Psoas muscle (tissue), 7 donors: ENCODE measurements at regions not wholly inside any gene's neighbourhood (a gene's known extent, or its start where the extent isn't known, plus 50 kb on each side); places are given as distances from the start of the nearest gene placed in this dataset.

Experiments used
- ATAC-seq, 4 donors: fragments of 200-7000 bp; cut with Tn5 transposase; one replicate each; pipeline ENCODE4 v1.9.1; 2020; ENCODE audit warnings: moderate library complexity in 3 of 4, mild to moderate bottlenecking in 2 of 4
- DNase-seq, 2 donors: peaks; one replicate each; pipeline ENCODE4 v3.0.0-alpha.2; 2020
- H3K27ac ChIP-seq: fragments of 200-600 bp; one replicate; pipeline ENCODE4 v1.8.0; 2022
- H3K27me3 ChIP-seq, 3 donors: fragments of 200-600 bp in 1 of 3; one replicate each; pipeline versions ENCODE4 v1.6.1 to v1.8.0; 2013 to 2022; ENCODE audit warnings: low read length in 2 of 3, mild to moderate bottlenecking in 2 of 3, moderate library complexity in 1 of 3; ENCODE audit not compliant: insufficient read depth in 3 of 3
- H3K36me3 ChIP-seq, 2 donors: fragments of 200-600 bp in 1 of 2; one replicate each; pipeline versions ENCODE4 v1.6.1 to v1.8.0; 2013 to 2022; ENCODE audit warnings: low read depth in 1 of 2, mild to moderate bottlenecking in 1 of 2, moderate library complexity in 1 of 2; ENCODE audit not compliant: insufficient read depth in 1 of 2
- H3K4me1 ChIP-seq: fragments of 200-600 bp; one replicate; pipeline ENCODE4 v1.8.0; 2022
- H3K4me3 ChIP-seq: fragments of 200-600 bp; one replicate; pipeline ENCODE4 v1.8.0; 2022; ENCODE audit warnings: mild to moderate bottlenecking
- H3K9me3 ChIP-seq: fragments of 200-600 bp; one replicate; pipeline ENCODE4 v1.8.0; 2022
- WGBS, 3 donors: extraction: QIAGEN DNeasy Blood & Tissue Kit; methylation state at CpG; one replicate each; pipeline versions ENCODE4 v1.1.6 to v1.1.7; 2013; 5-methylcytosine and 5-hydroxymethylcytosine counted together
- intact Hi-C, 2 donors: fragments of 100-400 bp; cut with DNase I; formaldehyde crosslinking; loops; one replicate each; pipeline versions ENCODE4 v1.11.0 to v1.14.2; 2022
- TF ChIP-seq, protein P1 (sequence below): fragments of 200-600 bp; IDR thresholded peaks from one replicate; pipeline ENCODE4 v1.8.0; 2022; ENCODE audit warnings: antibody characterized with exemption
- donor health status: healthy with polysubstance abuse.
- donor health status: DM: no; HTN: no; CAD: no; lungs with moderate emphysema.
- donor health status: Bipolar disorder and iron deficiency.
- donor health status: healthy.
- donor health status: DM: yes; HTN: yes; CAD: no.
- donor health status: DM: no; HTN: no; CAD: no.
- donor health status: DM: yes; HTN: yes; CAD: no.

DNA sequence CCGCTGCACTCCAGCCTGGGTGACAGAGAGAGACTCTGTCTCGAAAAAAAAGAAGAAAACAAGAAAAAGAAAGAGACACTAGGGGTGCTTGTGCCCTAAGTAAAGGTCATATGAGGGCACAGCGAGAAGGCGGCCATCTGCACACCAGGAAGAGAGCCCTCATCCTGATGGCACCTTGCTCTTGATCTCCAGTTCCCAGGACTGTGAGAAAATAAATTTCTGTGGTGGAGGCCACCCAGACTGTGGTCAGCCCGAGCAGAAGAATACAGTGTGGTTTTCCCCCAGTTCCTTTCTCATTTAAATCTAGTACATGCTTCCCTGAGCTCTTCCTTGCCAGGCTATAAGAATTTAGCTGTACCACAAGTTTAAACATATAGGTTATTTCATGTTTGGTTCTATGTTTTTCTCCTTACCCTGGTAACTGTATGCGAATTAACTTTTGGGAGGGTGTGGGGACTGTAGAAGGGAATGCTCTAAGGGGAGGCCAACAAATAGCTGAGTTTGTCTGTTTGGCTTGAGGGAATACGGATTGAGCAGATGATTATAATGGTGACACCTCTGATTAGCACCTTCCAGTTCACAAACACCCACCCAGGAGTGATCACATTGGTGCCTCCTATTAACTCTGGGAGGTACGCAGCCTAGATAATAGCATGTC, 119.6 kb upstream of the ERRFI1 start:
- no peaks in the 10 kb centered on the region for H3K4me1 ChIP-seq
- TF ChIP-seq, protein P1, sequence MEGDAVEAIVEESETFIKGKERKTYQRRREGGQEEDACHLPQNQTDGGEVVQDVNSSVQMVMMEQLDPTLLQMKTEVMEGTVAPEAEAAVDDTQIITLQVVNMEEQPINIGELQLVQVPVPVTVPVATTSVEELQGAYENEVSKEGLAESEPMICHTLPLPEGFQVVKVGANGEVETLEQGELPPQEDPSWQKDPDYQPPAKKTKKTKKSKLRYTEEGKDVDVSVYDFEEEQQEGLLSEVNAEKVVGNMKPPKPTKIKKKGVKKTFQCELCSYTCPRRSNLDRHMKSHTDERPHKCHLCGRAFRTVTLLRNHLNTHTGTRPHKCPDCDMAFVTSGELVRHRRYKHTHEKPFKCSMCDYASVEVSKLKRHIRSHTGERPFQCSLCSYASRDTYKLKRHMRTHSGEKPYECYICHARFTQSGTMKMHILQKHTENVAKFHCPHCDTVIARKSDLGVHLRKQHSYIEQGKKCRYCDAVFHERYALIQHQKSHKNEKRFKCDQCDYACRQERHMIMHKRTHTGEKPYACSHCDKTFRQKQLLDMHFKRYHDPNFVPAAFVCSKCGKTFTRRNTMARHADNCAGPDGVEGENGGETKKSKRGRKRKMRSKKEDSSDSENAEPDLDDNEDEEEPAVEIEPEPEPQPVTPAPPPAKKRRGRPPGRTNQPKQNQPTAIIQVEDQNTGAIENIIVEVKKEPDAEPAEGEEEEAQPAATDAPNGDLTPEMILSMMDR: no peak
- H3K27ac ChIP-seq: no peak overlapping the region
- H3K4me3 ChIP-seq: no peak overlapping the region
- H3K27me3 ChIP-seq: no peaks in the 10 kb centered on the region
- intact Hi-C loops: no loop called here
- 81 to 97% (median 81%) methylated on average over 8 of the region's 8 CpGs for WGBS, 3 donors
- ATAC-seq (no peak), DNase-seq (no peak)
- H3K9me3 ChIP-seq: no peaks in the 10 kb centered on the region
- no peaks in the 10 kb centered on the region for H3K36me3 ChIP-seq

DNA sequence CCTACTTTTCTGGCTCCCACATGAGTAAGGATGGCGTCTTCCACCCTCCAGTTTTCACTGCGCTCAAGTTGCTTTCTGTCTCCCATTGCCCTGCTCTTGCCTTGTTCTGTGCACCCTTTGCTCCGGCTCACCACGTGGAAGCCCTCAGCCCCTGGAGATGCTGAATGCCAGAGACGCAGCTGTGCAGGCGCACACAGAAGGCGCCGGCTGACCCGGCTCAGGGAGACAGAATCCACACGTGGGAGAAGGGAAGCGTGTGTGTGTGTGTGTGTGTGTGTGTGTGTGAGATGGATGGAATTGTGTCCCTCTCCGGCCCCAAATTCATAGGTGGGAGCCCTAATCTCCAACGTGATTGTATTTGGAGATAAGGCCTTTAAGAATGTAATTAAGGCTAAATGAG, 118.2 kb upstream of the ERRFI1 start:
- H3K27me3 ChIP-seq: no peaks in the 10 kb centered on the region
- intact Hi-C loops: no loop called here
- no peaks in the 10 kb centered on the region for H3K9me3 ChIP-seq
- no peaks in the 10 kb centered on the region for H3K4me1 ChIP-seq
- 62 to 72% (median 63%) methylated on average over 13 of the region's 13 CpGs for WGBS, 3 donors
- DNase-seq (no peak), ATAC-seq (no peak)
- H3K27ac ChIP-seq: no peak overlapping the region
- H3K4me3 ChIP-seq: no peak overlapping the region
- TF ChIP-seq, protein P1: no peak
- H3K36me3 ChIP-seq: no peaks in the 10 kb centered on the region

DNA sequence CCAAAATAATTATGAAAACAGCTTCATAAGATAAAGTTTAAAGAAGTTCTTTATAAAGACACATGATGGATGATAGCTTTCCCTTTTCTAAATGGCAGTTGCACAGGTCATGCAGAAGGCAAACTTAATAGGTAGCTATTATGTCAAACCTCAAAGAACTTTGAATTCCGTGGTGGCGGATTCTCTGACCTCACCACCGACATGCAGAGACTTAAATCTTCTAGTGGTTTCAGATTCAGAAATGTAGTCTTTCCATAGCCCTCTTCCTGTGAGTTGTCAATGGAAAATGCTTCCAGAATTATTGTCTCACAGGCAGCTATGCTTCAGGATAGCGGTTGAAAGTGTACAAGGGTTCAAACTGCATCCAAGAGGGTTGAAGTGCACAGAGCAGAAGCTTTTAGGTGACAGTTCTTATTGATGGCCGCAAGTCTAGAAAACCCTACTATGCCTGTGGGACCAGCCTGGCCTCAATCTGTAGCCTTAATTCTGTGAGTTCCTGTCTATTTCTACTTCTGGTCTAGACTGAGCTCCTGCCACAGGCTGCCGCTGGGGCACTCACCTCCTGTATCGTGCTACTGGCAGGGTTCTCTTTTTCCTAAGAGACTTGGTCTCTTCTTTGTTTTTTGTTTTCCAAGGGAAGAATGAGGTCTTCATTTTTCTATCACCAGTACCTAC, 117.0 kb upstream of the ERRFI1 start:
- intact Hi-C loops: no loop called here
- H3K9me3 ChIP-seq: no peaks in the 10 kb centered on the region
- no peaks in the 10 kb centered on the region for H3K36me3 ChIP-seq
- ATAC-seq (no peak), DNase-seq (no peak)
- H3K4me3 ChIP-seq: no peak overlapping the region
- H3K4me1 ChIP-seq: no peaks in the 10 kb centered on the region
- H3K27me3 ChIP-seq: no peaks in the 10 kb centered on the region
- WGBS, 3 donors: 83 to 89% (median 86%) methylated on average over 7 of the region's 7 CpGs
- H3K27ac ChIP-seq: no peak overlapping the region
- TF ChIP-seq, protein P1: no peak

DNA sequence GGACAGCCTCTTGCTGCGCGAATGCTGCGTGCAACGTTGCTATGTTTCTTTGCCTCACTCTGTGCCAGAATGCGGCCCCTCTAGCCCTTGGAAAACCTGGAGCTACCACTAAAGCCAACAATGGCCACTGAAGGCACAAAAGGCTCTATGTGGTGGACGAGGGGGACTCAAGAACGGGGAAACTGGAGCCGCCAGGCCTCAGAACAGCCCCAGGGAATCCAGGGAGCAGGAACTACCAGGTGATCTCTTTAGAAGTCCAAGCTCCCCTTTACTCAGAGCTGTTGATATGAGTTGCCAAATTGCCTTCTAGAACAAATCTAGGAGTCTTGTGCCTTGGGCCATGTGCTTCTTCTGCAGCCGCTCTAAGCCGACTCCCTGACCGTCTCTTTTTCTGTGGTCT, 113.8 kb upstream of the ERRFI1 start:
- WGBS, 3 donors: 96 to 97% (median 97%) methylated on average over 11 of the region's 11 CpGs
- TF ChIP-seq, protein P1: no peak
- Histone ChIP-seq H3K27me3 (peaks cover 0 to 20% (median 0%) of the 10 kb centered on the region in 3 donors), H3K4me3 (no peak overlapping the region), H3K4me1 (no peaks in the 10 kb centered on the region), H3K9me3 (no peaks in the 10 kb centered on the region), H3K27ac (no peak overlapping the region), H3K36me3 (no peaks in the 10 kb centered on the region)
- intact Hi-C loops: no loop called here
- ATAC-seq (no peak), DNase-seq (no peak)
